HG03135 (cell line): ENCODE measurements at regions not wholly inside any gene's neighbourhood (a gene's known extent, or its start where the extent isn't known, plus 50 kb on each side); places are given as distances from the start of the nearest gene placed in this dataset.

ENCODE experiments used
- ATAC-seq: cut with Tn5 transposase; IDR thresholded peaks from one replicate; pipeline ENCODE4 v1.9.1; 2021; ENCODE audit warnings: mild to moderate bottlenecking, moderate library complexity; ENCODE audit not compliant: unreplicated experiment

GRCh38 chr7:46530081-46530750 is 609.1 kb upstream of the IGFBP3 start:
- ATAC-seq, result no peak

GRCh38 chr7:46527360-46527759 is 606.3 kb upstream of the IGFBP3 start:
- no peak for ATAC-seq

- ATAC-seq, result no peak
Measured at GRCh38 chr7:46525876-46526275, 604.8 kb upstream of the IGFBP3 start.

GRCh38 chr7:46524350-46524749 is 603.3 kb upstream of the IGFBP3 start:
- no peak for ATAC-seq

- no peak for ATAC-seq
Measured at GRCh38 chr7:46522354-46522906, 601.4 kb upstream of the IGFBP3 start.

GRCh38 chr7:46518713-46519112 is 597.6 kb upstream of the IGFBP3 start:
- ATAC-seq, result no peak

- ATAC-seq, result no peak
Measured at GRCh38 chr7:46515844-46516590, 594.9 kb upstream of the IGFBP3 start.

GRCh38 chr7:46513447-46513848 is 592.4 kb upstream of the IGFBP3 start:
- no peak for ATAC-seq

GRCh38 chr7:46512891-46513413 is 591.9 kb upstream of the IGFBP3 start:
- no peak for ATAC-seq

- no peak for ATAC-seq
Measured at GRCh38 chr7:46511442-46512215, 590.6 kb upstream of the IGFBP3 start.

- ATAC-seq, result no peak
Measured at GRCh38 chr7:46508583-46508982, 587.5 kb upstream of the IGFBP3 start.

GRCh38 chr7:46507560-46507959 is 586.5 kb upstream of the IGFBP3 start:
- ATAC-seq, result no peak

GRCh38 chr7:46494441-46494840 is 573.4 kb upstream of the IGFBP3 start:
- ATAC-seq, result no peak

GRCh38 chr7:46494028-46494427 is 573.0 kb upstream of the IGFBP3 start:
- ATAC-seq, result no peak

- ATAC-seq, result no peak
Measured at GRCh38 chr7:46493196-46493595, 572.1 kb upstream of the IGFBP3 start.

- ATAC-seq, result no peak
Measured at GRCh38 chr7:46492466-46492865, 571.4 kb upstream of the IGFBP3 start.

- ATAC-seq, result no peak
Measured at GRCh38 chr7:46490406-46490805, 569.3 kb upstream of the IGFBP3 start.

GRCh38 chr7:46489106-46489505 is 568.0 kb upstream of the IGFBP3 start:
- no peak for ATAC-seq

GRCh38 chr7:46488607-46489006 is 567.5 kb upstream of the IGFBP3 start:
- no peak for ATAC-seq

GRCh38 chr7:46486256-46487206 is 565.5 kb upstream of the IGFBP3 start:
- ATAC-seq, result no peak
